HEK293 (cell line): ENCODE measurements at regions not wholly inside any gene's neighbourhood (a gene's known extent, or its start where the extent isn't known, plus 50 kb on each side); places are given as distances from the start of the nearest gene placed in this dataset.
"Not testable (repeated sequence)": the region's sequence is repeated elsewhere in the genome, so short reads cannot be mapped to it uniquely, and the experiment has no call there.

Source experiments
- CTCF ChIP-seq: fragments of 450-650 bp; formaldehyde crosslinking; IDR thresholded peaks from 2 replicates; pipeline ENCODE4 v1.5.1; 2016; ENCODE audit warnings: missing biosample characterization, missing genetic modification characterization
- ZNF366 ChIP-seq: fragments of 450-650 bp; formaldehyde crosslinking; conservative IDR thresholded peaks from 2 replicates; pipeline ENCODE4 v1.5.1; 2016; ENCODE audit warnings: missing biosample characterization, missing genetic modification characterization
- ZNF561 ChIP-seq: fragments of 450-650 bp; IDR thresholded peaks from 2 replicates; pipeline ENCODE4 v1.5.1; 2018; ENCODE audit warnings: missing biosample characterization, missing genetic modification characterization, borderline replicate concordance
- TF ChIP-seq, protein P1 (sequence below): sonication (generic); formaldehyde crosslinking; IDR thresholded peaks from 2 replicates; pipeline ENCODE4 v1.8.1; 2022; ENCODE audit warnings: mild to moderate bottlenecking, moderate library complexity, missing genetic modification reagents

- TF ChIP-seq CTCF (tag by site-specific recombination); ZNF561; ZNF366: not testable (repeated sequence)
- TF ChIP-seq, protein P1, sequence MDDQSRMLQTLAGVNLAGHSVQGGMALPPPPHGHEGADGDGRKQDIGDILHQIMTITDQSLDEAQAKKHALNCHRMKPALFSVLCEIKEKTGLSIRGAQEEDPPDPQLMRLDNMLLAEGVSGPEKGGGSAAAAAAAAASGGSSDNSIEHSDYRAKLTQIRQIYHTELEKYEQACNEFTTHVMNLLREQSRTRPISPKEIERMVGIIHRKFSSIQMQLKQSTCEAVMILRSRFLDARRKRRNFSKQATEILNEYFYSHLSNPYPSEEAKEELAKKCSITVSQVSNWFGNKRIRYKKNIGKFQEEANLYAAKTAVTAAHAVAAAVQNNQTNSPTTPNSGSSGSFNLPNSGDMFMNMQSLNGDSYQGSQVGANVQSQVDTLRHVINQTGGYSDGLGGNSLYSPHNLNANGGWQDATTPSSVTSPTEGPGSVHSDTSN (CRISPR knock-in tag) = not testable (repeated sequence)
Observed at GRCh38 chr5:7170785-7171184, 225.2 kb upstream of the ADCY2 start.
